ENCODE measurements at regions not wholly inside any gene's neighbourhood (a gene's known extent, or its start where the extent isn't known, plus 50 kb on each side); places are given as distances from the start of the nearest gene placed in this dataset.

- DNase-seq = no peak
These were observed 76.6 kb upstream of the NTRK2 start for GRCh38 chr9:84592918-84593317.

GRCh38 chr9:84593352-84593751, 76.2 kb upstream of the NTRK2 start:
- no peak for DNase-seq

GRCh38 chr9:84597131-84597530, 72.4 kb upstream of the NTRK2 start:
- DNase-seq = peak; percentile 1

GRCh38 chr9:84598921-84599636, 70.5 kb upstream of the NTRK2 start:
- no peak for DNase-seq

GRCh38 chr9:84600739-84601138, 68.8 kb upstream of the NTRK2 start:
- DNase-seq = peak; percentile 1

GRCh38 chr9:84604223-84604622, 65.3 kb upstream of the NTRK2 start:
- no peak for DNase-seq

GRCh38 chr9:84609779-84610178, 59.8 kb upstream of the NTRK2 start:
- no peak for DNase-seq

- no peak for DNase-seq
These were observed 56.1 kb upstream of the NTRK2 start for GRCh38 chr9:84613431-84613830.

- DNase-seq = no peak
These were observed 54.0 kb upstream of the NTRK2 start for GRCh38 chr9:84615544-84615943.

GRCh38 chr9:84617411-84618029, 52.0 kb upstream of the NTRK2 start:
- DNase-seq = no peak
